Nephron (organoid): ENCODE measurements at regions not wholly inside any gene's neighbourhood (a gene's known extent, or its start where the extent isn't known, plus 50 kb on each side); places are given as distances from the start of the nearest gene placed in this dataset.

Source experiments
- H3K27ac Mint-ChIP-seq, 3 experiments: 2 replicates each; pipeline ENCODE4 v1.8.0; 2020; ENCODE audit warnings: mixed read lengths in 3 of 3, mild to moderate bottlenecking in 2 of 3, moderate library complexity in 1 of 3
- H3K27me3 Mint-ChIP-seq: 2 replicates; pipeline ENCODE4 v1.8.0; 2021; ENCODE audit warnings: low read depth, mild to moderate bottlenecking, moderate library complexity, mixed read lengths
- H3K36me3 Mint-ChIP-seq: 2 replicates; pipeline ENCODE4 v1.8.0; 2020; ENCODE audit warnings: low read depth, mixed read lengths
- H3K4me1 Mint-ChIP-seq: 2 replicates; pipeline ENCODE4 v1.8.0; 2020; ENCODE audit warnings: mixed read lengths
- H3K4me3 Mint-ChIP-seq, 3 experiments: 2 replicates each; pipeline ENCODE4 v1.8.0; 2020; ENCODE audit warnings: mild to moderate bottlenecking in 3 of 3, mixed read lengths in 3 of 3, moderate library complexity in 2 of 3
- H3K9me3 Mint-ChIP-seq: 2 replicates; pipeline ENCODE4 v1.8.0; 2020; ENCODE audit warnings: mixed read lengths
- TF ChIP-seq, protein P1 (sequence below), 3 experiments: fragments of 200-600 bp; sonication (generic); IDR thresholded peaks; one replicate each; pipeline ENCODE4 v1.5.0; 2021; ENCODE audit warnings: antibody characterized with exemption in 3 of 3; ENCODE audit not compliant: unreplicated experiment in 3 of 3

DNA sequence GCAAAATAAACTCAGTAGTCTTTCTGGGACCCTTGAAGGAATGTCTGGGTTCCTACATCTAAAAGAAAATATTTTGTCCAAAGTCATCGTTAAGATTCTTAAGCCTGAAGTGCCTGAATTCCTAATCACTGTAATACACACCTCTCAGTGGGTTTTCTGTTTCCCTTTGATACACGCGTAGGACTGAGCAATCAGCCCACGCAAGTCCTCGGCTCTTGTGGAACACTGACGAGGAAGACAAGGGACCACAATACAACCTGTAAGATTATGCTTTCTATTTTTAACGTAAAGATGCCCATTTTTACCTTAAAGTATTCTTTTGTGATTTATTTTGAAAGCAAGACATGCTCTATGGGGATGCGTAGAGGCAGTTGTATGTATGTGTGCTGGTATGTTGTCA, 472.8 kb upstream of the CELF2 start:
- Mint-ChIP-seq H3K27ac (no peak overlapping the region), H3K27me3 (peaks cover 6% of the 10 kb centered on the region), H3K9me3 (no peaks in the 10 kb centered on the region), H3K36me3 (no peaks in the 10 kb centered on the region), H3K4me1 (peaks cover 9% of the 10 kb centered on the region), H3K4me3 (no peak overlapping the region)
- TF ChIP-seq, protein P1, sequence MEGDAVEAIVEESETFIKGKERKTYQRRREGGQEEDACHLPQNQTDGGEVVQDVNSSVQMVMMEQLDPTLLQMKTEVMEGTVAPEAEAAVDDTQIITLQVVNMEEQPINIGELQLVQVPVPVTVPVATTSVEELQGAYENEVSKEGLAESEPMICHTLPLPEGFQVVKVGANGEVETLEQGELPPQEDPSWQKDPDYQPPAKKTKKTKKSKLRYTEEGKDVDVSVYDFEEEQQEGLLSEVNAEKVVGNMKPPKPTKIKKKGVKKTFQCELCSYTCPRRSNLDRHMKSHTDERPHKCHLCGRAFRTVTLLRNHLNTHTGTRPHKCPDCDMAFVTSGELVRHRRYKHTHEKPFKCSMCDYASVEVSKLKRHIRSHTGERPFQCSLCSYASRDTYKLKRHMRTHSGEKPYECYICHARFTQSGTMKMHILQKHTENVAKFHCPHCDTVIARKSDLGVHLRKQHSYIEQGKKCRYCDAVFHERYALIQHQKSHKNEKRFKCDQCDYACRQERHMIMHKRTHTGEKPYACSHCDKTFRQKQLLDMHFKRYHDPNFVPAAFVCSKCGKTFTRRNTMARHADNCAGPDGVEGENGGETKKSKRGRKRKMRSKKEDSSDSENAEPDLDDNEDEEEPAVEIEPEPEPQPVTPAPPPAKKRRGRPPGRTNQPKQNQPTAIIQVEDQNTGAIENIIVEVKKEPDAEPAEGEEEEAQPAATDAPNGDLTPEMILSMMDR (IDR thresholded peaks at IDR 0.05; ENCODE audit: unreplicated experiment in 3 of 3): no peak

DNA sequence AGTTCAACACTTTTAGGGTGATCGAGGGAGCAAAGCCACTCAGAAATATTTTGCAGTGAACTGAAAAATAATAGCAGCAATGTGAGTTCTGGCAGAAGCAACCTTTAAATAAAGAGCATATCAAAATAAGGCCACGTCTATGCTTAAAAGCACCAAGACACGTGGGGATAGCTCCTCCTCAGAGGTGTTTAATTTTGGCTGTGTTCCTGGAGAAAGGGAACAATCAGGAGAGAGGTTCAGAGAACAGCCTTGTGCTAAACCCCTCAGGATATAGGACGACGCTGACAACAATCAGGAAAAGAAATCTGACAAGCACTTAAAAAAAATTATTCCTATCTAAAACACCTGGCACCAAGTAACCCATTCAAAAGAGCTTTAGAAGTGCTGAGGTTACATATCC, 471.9 kb upstream of the CELF2 start:
- peaks cover under 1% of the 10 kb centered on the region for H3K27me3 Mint-ChIP-seq
- H3K36me3 Mint-ChIP-seq: no peaks in the 10 kb centered on the region
- peaks cover 9% of the 10 kb centered on the region for H3K4me1 Mint-ChIP-seq
- TF ChIP-seq, protein P1 (IDR thresholded peaks at IDR 0.05; ENCODE audit: unreplicated experiment in 3 of 3): no peak
- H3K4me3 Mint-ChIP-seq: no peak overlapping the region
- H3K9me3 Mint-ChIP-seq: peaks cover 3% of the 10 kb centered on the region
- no peak overlapping the region for H3K27ac Mint-ChIP-seq

DNA sequence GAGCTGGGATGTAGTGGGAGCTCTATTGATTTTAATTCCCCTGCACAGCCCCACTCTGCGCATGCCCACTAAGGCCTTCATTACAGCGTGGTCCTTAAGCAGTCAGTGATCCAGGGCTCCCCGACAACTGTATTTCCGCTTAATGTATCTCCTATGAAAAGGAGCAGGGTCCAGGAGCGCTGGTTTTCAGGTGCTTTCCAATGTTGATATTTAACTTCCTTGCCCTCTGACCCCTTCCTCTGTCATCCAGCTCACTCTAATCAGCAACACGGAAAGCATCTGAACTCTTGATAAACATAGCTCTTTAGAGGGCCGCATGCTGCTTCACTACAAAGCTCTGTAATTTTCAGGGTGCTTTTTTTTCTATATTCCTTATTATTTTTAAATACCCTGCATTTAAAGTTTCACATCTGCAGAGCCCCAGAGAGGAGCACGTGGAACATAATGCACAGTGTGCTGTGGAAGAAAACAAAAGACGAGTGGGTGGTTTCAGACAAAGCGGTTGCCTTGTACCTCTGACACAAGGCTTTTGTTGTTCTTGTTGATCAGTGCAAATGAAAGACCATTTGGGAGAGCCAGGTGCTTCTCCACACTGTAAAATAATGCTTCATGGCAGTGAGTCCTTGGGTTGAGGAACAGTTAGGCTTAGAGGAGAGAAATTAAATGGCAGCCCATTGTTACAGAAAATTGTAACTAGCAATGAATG, 465.9 kb upstream of the CELF2 start:
- peaks cover 3% of the 10 kb centered on the region for H3K9me3 Mint-ChIP-seq
- H3K4me1 Mint-ChIP-seq: no peaks in the 10 kb centered on the region
- H3K27me3 Mint-ChIP-seq: no peaks in the 10 kb centered on the region
- no peak overlapping the region for H3K4me3 Mint-ChIP-seq
- no peaks in the 10 kb centered on the region for H3K36me3 Mint-ChIP-seq
- TF ChIP-seq, protein P1 (IDR thresholded peaks at IDR 0.05; ENCODE audit: unreplicated experiment in 3 of 3): no peak
- peak overlapping the region in 1 of 3 experiments; percentile 11 for H3K27ac Mint-ChIP-seq

DNA sequence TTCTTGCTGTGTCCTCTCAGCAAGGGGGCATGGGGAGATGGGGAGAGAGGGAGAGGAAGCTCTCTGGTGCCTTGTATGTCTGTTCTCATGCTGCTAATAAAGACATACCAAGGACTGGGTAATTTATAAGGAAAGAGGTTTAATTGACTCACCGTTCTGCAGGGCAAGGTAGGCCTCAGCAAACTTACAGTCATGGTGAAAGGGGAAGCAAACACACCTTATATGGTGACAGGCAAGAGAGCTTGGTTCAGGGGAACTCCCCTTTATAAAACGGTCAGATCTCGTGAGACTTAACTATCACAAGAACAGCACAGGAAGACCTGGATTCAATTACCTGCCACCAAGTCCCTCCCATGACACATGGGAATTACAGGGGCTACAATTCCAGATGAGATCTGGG, 464.7 kb upstream of the CELF2 start:
- Mint-ChIP-seq H3K4me3 (no peak overlapping the region), H3K9me3 (peaks cover 3% of the 10 kb centered on the region), H3K36me3 (no peaks in the 10 kb centered on the region), H3K27me3 (no peaks in the 10 kb centered on the region), H3K27ac (no peak overlapping the region), H3K4me1 (no peaks in the 10 kb centered on the region)
- TF ChIP-seq, protein P1 (IDR thresholded peaks at IDR 0.05; ENCODE audit: unreplicated experiment in 3 of 3): no peak

DNA sequence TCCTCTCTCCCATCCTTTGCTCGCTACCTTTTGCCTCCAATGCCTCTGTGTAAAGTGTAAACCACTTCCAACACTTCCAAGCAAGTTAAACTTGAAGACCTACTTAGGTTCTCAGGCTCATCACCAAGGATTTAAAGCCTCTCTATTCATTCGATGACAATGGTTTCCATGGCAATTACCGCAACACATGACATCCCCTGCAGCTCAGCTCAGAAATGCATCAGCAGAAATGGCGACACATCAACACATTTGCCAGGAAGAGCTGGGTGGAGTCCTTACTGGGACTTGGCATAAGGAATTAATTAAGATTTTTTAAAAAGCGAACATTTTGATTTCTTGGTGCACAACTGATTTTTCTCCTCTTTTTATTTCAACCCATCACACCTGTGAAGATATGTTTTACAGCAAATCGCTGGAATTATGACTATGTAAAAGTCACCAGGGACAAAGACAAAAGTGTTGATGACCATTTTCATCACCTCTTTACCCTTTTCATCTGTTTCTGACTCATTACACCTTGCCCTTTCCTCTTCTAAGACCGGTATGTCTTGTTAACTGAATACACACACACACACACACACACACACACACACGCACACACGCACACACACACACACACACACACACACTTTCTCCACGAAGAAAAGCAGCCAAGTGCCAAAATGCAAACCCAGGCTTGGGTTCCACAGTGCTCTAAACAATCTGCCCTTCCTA, 453.4 kb upstream of the CELF2 start:
- Mint-ChIP-seq H3K9me3 (peaks cover 6% of the 10 kb centered on the region), H3K4me3 (no peak overlapping the region), H3K4me1 (no peaks in the 10 kb centered on the region), H3K27me3 (peaks cover 4% of the 10 kb centered on the region), H3K27ac (no peak overlapping the region), H3K36me3 (no peaks in the 10 kb centered on the region)
- TF ChIP-seq, protein P1 (IDR thresholded peaks at IDR 0.05; ENCODE audit: unreplicated experiment in 3 of 3): no peak
